Skeletal muscle cell (primary cell): ENCODE measurements at regions not wholly inside any gene's neighbourhood (a gene's known extent, or its start where the extent isn't known, plus 50 kb on each side); places are given as distances from the start of the nearest gene placed in this dataset.
"Not testable (repeated sequence)": the region's sequence is repeated elsewhere in the genome, so short reads cannot be mapped to it uniquely, and the experiment has no call there.

Experiments
- DNase-seq: peaks from one replicate; pipeline ENCODE4 v3.0.0-alpha.2; 2010; ENCODE audit warnings: low read depth
- H3K4me3 ChIP-seq: 2 replicates; pipeline ENCODE4 v1.5.1; 2011; ENCODE audit warnings: low read depth, mild to moderate bottlenecking, control low read depth, low read length, moderate library complexity

DNA sequence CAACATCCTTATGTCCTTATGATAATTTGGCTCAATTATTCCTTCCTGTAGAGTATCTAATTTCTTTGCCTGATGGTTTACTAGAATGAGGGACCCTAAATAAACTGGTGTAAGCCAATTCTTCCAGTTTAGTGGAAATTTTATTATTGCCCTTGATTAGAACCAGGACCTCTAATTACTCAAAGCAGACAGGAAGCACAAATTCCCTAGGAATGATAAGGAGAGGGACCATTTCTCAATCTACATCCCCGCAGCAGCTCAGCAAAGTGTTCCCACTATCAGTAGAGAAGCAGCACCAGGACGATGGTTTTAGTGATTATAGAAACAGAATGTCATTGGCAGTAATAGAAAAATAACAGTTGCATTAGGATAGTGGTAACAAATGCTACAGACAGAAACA, 97.1 kb downstream of the PLPPR4 start:
- no peak for DNase-seq
- H3K4me3 ChIP-seq, result no peak overlapping the region

DNA sequence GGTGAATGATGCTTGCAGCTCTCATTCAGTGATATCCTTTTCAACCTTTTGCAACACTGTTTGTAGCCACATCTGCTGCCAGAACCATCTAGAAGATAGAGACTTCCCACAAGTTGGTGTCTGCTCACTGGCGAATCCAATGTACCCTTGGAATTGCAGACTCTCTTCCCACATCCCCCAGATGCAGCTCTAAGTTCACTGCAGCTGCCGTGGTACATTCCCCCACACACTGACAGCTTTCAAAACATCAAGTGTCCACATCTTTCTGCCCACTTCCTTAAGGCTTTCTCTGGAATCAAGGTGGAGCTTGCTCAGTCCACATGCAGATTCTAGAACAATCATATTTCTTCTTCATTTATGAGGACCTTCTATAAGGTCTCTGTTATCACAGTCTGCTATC, 99.2 kb downstream of the PLPPR4 start:
- no peak for DNase-seq
- H3K4me3 ChIP-seq, result no peak overlapping the region

DNA sequence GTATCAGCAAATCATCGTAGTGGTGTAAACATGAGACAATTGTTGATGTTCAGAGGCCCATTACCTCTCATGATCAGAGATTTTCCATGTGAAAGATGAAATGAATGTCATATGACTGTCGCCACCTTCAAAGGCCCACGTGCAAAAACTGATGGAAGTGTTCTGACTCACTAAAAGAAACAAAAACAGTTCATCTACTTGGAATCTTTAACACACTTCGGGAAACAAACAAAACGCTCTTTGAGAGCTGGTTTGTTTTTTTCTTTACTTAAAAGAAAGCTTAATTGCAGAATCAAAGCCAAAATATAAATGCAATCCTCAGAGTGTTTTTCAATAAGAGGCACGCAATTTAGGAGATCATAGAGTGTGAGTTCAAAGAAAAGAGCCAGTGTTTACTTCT, 100.8 kb downstream of the PLPPR4 start:
- no peak for DNase-seq
- no peak overlapping the region for H3K4me3 ChIP-seq

DNA sequence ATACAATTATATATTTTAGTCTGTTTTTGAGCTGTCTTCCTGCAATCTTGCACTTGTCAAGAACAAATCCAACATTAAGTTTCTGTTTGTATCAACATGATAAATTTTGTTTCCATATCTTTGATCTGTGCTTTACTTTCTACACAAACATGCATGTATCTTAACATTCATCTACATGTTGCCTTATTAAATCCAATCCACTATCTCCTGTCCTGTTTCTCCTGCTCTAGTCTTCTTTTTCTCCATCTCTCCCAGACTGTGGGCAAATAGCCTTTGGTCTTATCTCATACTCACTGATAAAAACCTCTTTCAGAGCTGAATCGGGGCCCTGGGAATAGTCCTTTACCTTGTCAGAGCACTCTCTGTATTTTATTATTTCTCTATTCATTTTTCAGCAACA, 101.3 kb downstream of the PLPPR4 start:
- no peak for DNase-seq
- no peak overlapping the region for H3K4me3 ChIP-seq

DNA sequence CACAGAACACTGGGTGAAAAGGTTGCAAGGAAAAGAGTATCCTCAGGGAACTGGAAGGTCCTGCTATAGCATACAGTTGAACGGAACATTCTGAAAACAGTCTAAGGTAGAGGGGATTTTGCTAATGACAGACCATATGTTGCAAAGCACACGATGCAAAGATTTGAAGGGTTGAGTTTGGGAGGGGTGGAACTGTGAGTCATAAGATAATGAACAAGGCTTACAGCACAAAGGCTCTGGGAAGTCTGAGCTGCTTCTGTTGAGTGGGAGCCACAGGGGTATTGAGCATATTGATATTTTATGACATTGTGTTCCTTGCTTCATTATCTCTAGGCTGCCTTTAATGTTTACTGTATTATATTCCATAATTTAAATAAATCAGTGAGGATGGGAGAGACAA, 104.9 kb downstream of the PLPPR4 start:
- H3K4me3 ChIP-seq, result no peak overlapping the region
- DNase-seq, result no peak

DNA sequence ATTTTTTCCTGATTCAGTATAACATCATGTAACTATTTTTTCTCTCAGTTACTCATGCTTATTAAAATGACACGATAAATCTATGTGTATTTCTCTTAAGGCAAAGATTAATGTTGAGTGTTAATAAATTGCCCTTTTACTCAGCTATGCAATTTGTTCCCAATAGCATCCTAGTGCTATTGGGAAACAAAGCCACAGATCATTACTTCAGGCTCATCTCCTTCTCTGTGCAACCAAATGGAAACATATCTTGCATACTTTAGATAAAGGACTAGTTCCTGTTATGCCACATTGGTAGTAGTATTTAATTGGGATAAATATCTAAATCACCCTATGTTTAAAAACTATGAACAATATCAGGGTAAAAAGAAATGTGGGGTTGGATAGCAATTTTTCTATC, 106.2 kb downstream of the PLPPR4 start:
- no peak for DNase-seq
- no peak overlapping the region for H3K4me3 ChIP-seq

DNA sequence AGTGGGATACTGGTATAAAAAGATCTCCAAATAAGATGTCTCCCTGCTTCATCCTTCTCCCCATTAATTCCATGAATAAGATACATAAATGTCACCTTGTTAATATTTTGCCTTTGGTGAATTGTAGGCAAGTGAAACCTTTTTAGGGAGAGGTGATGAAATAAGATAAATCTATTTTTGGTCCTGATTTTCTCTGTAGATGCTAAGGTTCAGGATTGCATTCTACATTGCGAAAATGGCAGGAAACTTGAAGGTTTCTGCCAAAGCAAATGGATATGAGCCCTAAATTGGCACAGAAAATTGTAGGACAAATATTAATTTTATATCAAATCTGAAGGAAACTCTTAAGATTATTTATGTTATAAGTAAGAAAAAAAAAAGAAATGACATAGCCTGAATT, 107.1 kb downstream of the PLPPR4 start:
- no peak overlapping the region for H3K4me3 ChIP-seq
- DNase-seq, result no peak

DNA sequence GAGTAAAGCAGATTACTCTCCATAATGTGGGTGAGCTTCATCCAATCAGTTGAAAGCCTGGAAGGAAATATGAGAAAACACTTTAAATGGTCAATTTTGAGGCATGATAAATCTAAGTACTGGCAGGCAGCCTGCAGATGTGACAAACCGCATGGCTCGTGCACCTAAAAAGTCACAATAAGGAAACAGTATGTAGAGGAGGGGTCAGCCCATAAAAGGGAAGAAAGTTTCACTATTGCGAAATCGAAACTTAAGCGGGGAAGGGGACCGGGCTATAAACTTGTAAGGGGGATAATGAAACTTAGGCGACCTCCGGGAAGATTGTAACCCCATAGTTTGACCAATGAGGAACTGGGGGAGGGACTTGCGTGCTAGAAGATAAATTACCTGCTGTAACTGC, 109.8 kb downstream of the PLPPR4 start:
- DNase-seq, result no peak
- no peak overlapping the region for H3K4me3 ChIP-seq

DNA sequence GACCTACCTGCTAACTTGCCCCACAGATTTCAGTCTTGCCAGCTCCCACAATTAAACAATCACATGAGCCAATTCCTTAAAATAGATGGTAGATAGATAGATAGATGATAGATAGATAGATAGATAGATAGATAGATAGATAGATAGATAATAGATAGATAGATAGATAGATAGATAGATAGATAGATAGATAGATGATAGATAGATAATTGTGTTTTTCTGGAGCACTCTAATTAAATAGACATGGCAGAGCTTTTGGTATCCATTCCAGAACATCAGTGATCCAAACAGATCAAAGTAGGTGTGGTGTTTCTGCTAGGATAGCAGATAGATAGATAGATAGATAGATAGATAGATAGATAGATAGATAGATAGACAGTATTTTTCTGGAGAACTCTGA, 110.4 kb downstream of the PLPPR4 start:
- not testable (repeated sequence) for H3K4me3 ChIP-seq, DNase-seq

DNA sequence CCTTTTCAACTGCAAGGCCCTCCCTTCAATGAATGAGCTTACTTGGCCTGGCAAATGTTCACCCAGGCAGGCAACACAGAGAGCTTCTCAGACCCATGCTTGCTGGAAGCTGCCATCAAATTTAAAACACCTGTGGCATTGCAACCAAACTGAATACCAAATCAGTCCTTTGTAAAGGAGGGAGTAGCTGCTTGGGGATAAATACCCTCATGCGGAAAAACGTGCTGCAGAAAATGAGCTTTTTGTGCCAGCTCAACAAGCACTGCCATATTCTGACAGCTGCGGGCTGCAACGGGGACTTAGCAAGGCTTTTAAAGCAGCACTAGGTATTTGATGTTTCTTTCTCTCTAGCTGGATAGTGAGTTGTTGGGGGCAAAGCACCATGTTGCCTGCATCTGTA, 119.7 kb downstream of the PLPPR4 start:
- DNase-seq, result no peak
- H3K4me3 ChIP-seq, result no peak overlapping the region

DNA sequence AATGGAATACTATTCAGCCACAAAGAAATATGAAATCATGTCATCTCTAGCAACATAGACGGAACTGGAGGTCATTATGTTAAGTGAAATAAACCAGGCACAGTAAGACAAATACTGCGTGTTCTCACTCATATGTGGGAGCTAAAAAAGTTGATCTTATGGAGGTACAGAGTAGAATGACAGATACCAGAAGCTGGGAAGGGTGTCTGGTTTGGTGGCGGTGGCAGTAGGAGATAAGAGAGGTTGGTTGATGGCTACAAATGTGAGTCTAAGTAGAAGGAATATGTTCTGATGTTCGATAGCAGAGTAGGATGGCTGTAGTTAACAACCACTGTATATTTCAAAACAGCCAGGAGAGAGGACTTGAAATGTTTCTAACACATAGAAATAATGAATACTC, 121.6 kb downstream of the PLPPR4 start:
- H3K4me3 ChIP-seq, result no peak overlapping the region
- DNase-seq, result no peak

DNA sequence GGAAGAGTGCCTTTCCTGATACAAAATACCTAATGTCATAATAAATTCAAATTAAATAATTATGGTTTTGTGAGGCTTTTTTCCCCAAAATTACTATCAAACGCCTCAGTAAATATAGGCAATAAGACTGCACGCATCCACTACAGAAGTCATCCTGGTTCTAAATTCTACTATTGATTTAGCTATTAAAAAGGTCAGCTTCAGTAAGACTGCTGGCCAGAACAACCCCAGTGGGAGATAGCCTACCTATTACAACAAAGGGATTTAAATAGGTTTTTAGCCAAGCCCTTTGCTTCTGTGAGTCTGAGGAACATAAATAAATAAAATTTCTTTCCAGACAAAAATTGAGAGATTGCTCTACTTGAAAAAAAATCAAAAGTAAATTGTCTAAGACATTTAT, 132.1 kb downstream of the PLPPR4 start:
- H3K4me3 ChIP-seq, result no peak overlapping the region
- no peak for DNase-seq

DNA sequence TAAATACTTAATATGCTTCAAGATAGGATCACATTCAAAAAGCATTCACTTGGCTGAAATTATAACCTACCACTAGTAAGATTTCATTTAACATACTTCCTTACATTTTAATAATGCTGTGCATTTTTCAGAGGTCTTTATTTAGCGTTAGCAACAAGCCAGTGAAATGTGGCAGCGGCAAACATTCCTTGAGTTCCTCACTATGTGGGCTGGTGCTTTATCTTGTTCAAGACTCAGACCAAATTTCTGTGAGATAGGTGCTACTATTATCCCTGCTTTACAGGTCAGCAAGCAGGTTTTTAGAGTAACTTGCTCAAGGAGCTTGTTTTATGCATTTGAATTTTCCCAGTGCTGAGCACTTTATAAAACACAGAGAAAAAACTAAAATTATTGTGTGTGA, 132.7 kb downstream of the PLPPR4 start:
- DNase-seq, result no peak
- H3K4me3 ChIP-seq, result no peak overlapping the region

DNA sequence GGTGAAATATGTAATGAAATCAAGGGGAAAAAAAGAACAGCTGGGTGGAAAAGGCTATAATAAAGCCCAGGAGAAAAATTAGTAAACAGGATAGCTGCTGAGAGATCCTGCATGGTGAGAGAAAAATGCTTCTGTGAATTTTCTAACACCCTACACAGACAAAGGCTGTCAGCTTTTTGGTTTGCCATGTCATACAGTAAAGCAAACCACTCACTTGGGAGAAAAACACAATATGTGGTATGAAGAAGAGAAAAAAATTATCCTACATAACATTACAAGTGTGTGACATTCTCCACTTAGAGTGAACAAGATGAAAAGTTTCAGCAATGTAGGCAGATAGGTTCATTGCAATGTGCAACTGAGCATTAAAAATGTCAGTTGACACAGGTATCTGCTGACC, 133.6 kb downstream of the PLPPR4 start:
- no peak for DNase-seq
- H3K4me3 ChIP-seq, result no peak overlapping the region

DNA sequence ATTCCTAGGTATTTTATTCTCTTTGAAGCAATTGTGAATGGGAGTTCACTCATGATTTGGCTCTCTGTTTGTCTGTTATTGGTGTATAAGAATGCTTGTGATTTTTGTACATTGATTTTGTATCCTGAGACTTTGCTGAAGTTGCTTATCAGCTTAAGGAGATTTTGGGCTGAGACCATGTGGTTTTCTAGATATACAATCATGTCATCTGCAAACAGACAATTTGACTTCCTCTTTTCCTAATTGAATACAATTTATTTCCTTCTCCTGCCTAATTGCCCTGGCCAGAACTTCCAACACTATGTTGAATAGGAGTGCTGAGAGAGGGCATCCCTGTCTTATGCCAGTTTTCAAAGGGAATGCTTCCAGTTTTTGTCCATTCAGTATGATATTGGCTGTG, 137.3 kb downstream of the PLPPR4 start:
- H3K4me3 ChIP-seq, DNase-seq: not testable (repeated sequence)

DNA sequence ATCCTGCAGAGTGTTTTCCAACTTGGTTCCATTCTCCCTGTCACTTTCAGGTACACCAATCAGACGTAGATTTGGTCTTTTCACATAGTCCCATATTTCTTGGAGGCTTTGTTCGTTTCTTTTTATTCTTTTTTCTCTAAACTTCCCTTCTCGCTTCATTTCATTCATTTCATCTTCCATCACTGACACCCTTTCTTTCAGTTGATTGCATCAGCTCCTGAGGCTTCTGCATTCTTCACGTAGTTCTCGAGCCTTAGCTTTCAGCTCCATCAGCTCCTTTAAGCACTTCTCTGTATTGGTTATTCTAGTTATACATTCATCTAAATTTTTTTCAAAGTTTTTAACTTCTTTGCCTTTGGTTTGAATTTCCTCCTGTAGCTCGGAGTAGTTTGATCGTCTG, 140.1 kb downstream of the PLPPR4 start:
- not testable (repeated sequence) for H3K4me3 ChIP-seq

DNA sequence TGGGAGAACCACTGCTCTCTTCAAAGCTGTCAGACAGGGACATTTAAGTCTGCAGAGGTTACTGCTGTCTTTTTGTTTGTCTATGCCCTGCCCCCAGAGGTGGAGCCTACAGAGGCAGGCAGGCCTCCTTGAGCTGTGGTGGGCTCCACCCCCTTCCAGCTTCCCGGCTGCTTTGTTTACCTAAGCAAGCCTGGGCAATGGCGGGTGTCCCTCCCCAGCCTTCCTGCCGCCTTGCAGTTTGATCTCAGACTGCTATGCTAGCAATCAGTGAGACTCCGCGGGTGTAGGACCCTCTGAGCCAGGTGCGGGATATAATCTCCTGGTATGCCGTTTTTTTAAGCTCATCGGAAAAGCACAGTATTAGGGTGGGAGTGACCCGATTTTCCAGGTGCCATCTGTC, 141.0 kb downstream of the PLPPR4 start:
- H3K4me3 ChIP-seq, DNase-seq: not testable (repeated sequence)

More for the DNA sequence above, 140.1 kb downstream of the PLPPR4 start:
- DNase-seq, result not testable (repeated sequence)

DNA sequence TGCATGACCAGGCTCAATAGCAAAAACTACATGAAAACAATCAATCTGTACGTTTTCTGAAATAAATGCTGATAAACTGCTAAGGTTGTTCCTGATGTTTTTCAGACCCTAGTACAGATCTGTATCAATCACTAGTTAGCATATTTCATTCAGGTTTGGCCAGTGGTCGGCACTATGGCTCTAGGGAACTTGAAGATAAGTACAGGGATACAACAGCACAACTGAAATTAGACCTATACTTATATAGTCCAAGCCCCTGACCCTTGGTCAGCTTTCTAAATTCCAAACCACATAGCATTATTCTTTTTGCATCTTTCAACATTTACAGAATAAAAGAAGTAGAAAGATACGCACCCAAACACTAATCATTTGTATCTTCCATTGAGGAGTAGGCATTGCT, 142.7 kb downstream of the PLPPR4 start:
- DNase-seq, result no peak
- H3K4me3 ChIP-seq, result no peak overlapping the region

DNA sequence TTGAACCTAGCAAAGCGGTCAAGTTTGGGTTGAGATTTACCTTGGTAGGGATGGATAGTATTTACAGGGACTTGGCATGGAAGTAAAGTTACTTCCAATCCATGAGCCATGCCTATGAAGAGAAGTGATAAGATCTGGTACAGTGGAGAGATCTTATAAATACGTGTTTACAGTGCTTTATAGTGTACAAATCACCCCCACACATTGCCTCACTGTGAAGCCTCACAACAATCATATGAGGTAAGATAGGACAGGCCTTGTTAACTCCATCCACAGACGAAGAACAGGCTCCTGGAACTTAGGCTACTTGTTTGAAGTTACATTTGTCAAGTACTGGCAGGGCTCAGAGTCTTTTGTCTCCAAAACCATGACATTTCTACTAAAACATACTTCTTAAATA, 159.8 kb downstream of the PLPPR4 start:
- DNase-seq, result no peak
- H3K4me3 ChIP-seq, result no peak overlapping the region

DNA sequence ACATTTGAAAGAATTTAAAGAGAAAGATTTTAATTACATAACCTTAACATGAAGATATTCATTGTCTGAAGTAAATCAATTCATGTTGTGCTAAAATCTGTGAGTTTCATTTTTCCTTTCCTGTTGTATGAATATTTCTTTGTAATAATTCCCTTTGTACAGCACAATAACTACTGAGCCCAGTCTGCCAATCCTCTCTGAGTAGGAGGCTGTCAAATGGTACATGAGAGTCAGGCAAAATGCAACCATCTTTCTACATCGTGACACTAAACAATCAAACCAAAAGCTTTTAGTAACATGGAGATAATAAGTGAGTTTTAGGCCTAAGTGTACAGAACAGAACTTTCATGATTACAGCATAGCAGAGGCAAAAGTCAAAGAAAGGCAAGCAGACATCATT, 165.5 kb downstream of the PLPPR4 start:
- DNase-seq, result no peak
- no peak overlapping the region for H3K4me3 ChIP-seq

DNA sequence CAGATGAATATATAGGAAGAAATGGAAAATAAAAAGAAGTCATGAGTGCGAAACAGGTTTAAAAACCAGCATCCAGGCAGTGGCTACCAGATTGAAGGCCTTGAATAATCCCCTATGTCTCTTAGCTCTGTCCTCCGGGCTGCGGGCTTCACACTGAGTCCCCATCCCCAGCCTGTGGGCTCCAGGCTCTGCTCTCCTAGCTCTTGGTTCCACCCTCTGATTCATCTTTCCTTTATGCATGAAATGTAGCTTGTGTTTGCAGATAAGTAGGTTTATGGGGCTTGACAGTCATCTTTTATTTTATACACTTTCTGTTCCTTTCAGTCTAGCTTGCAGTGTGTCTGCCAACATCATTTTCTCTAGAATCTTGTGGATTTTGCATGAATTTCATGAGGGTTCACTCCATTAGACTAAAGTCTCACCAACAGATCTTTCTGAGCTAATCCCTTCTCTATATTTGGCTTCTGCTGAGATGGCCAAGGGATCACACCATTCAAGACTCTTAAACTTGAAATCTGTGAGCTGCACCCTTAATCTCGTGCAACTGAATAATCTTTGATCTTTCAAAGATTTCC, 174.5 kb downstream of the PLPPR4 start:
- DNase-seq, result no peak
- no peak overlapping the region for H3K4me3 ChIP-seq

DNA sequence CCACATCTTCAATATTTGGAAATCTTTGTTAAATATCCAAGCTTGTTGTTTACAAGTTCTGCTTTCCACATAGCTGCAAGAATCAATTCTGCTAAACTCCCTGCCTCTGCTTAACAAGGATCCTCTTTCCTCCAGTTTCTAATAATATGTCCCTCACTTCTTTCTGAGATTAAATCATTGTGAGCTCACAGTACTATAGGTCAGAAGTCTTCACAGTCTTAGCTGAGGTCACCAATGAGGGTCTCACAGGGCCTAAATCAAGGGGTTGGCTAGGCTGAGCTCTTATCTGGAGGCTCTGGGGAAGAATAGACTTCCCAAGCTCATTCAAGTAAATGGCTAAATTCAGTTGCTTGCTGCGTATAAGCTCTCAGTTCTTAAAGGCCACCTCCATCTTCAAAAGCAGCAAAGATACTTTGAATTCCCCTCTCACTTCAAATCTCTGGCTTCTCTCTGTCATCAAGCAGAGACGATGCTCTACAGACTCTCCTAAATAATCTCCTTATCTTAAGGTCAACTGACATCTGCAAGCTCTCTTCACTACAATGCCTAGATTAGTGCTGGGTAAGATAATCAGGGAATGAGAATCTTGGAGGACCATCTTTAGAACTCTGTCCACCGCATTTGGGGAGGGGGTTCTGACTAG, 175.3 kb downstream of the PLPPR4 start:
- DNase-seq, result no peak
- no peak overlapping the region for H3K4me3 ChIP-seq
